Epithelial cell of esophagus (primary cell): ENCODE measurements at regions not wholly inside any gene's neighbourhood (a gene's known extent, or its start where the extent isn't known, plus 50 kb on each side); places are given as distances from the start of the nearest gene placed in this dataset.

Source experiments
- DNase-seq: peaks from one replicate; pipeline ENCODE4 v3.0.0; 2010; ENCODE audit warnings: low read depth
- H3K4me3 ChIP-seq: 2 replicates; pipeline ENCODE4 v1.5.1; 2011; ENCODE audit warnings: mild to moderate bottlenecking, low read length, control low read depth
- TF ChIP-seq, protein P1 (sequence below): IDR thresholded peaks from 2 replicates; pipeline ENCODE4 v1.5.1; 2011; ENCODE audit warnings: low read depth, mild to moderate bottlenecking, low read length, control low read depth, inconsistent platforms; ENCODE audit not compliant: insufficient read depth; ENCODE audit errors: missing control alignments

DNA sequence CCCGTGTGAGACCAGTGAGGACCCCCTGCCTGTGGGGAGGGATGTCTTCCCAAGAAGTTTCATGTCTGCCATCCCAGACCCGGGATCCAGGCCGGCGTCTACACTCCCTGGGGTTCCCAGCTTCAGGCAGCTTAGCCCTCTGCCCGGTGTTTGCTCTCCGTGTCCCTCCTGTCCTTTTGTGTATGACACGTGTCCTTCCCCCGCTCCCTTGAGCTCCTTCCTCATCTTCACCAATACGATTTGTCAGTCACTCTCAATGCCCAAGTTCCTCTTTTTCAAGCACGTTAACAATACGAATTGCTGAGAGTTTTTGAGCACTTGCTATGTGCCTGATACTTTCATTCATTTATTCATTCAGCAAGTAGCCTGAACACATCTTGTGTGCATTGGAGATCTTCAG, 115.6 kb upstream of the PTPN1 start:
- no peak overlapping the region for H3K4me3 ChIP-seq
- TF ChIP-seq, protein P1, sequence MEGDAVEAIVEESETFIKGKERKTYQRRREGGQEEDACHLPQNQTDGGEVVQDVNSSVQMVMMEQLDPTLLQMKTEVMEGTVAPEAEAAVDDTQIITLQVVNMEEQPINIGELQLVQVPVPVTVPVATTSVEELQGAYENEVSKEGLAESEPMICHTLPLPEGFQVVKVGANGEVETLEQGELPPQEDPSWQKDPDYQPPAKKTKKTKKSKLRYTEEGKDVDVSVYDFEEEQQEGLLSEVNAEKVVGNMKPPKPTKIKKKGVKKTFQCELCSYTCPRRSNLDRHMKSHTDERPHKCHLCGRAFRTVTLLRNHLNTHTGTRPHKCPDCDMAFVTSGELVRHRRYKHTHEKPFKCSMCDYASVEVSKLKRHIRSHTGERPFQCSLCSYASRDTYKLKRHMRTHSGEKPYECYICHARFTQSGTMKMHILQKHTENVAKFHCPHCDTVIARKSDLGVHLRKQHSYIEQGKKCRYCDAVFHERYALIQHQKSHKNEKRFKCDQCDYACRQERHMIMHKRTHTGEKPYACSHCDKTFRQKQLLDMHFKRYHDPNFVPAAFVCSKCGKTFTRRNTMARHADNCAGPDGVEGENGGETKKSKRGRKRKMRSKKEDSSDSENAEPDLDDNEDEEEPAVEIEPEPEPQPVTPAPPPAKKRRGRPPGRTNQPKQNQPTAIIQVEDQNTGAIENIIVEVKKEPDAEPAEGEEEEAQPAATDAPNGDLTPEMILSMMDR, result no peak
- DNase-seq, result no peak

DNA sequence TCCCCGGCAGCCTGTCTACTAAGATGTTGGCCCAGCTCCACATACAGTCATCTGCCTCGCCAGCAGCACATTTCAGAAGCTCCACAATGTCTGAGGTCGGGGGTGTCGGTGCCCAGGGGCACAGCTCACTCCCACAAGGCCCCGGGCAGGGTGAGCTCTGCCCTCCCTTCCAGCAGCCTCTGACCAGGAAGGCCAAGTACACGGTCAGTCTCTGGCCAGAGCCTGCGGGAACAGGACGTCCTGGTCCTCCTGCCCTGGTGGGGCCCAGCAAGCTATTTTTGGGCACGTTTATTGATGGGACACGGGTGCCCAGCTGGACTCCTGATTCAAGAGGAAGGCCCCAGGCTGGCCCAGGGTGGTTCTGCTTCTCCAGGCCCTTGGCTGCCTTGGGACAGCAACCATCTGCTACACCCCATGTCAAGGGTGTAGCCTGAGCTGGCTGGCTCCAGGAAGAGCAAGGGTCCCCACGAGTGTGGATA, 114.9 kb upstream of the PTPN1 start:
- no peak overlapping the region for H3K4me3 ChIP-seq
- TF ChIP-seq, protein P1, result no peak
- DNase-seq, result peak; percentile 14

DNA sequence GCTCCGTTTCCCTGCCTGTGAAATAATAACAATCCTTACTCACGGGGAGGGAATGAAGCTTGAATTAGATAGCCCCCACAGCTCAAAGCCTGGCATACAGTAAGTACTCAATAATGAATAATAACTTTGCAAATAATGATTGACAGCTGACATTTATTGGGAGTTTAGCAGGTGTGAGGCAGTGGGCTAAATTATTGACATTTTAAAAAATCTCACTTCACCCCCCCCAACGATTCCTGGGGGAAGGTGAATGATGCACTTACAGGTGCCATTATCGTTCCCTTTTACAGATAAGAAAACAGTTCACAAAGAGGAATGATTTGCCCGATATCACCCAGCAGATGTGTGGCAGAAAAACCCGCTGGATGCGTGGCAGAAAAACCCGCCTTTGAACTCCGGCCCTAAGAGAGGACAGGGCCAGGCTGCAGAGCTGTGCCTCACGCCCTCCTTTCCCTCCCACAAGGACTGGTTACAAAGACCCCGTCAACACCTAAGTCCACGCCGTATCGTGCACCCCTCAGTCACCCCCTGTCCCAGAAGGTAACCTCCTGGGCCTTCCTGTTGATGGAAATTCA, 114.2 kb upstream of the PTPN1 start:
- no peak overlapping the region for H3K4me3 ChIP-seq
- no peak for DNase-seq
- TF ChIP-seq, protein P1, result no peak

DNA sequence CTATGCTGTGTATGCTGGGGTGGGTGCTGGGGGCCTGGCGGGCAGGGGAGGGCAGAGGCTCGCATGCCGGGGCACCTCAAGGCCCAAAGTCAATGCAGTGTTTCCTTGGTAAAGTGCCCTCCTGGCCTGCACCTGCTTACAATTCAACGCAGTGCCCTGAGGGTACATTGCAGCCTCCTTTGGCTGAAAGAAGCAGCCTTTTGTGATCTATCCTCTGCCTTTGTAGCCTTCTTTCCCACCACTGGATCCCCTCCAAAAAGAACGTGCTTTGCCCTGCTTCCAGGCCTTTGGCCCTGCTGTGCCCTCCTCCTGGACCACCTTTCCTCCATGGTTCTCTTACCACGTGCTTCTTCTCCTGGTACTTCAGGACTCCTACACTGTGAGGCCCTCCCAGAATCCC, 113.6 kb upstream of the PTPN1 start:
- TF ChIP-seq, protein P1, result no peak

DNA sequence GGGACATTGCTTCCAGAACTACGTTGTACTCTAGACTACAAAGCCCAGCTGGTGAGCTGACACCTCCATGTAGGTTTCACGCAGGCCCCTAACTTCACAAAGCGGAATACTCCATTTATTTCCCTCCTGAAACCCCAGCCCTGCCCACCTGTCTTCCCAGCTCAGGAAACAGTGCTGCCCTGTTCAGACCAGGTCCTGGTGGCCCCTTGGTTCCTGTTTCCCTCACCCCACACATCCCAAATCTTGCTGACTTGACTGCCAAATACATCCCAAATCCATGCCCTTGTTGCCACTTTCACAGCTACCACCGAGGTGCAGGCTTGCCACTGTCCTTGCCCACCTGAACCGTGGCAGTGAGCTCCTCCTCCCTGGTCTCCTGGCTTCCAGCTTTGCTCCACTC, 113.1 kb upstream of the PTPN1 start:
- H3K4me3 ChIP-seq, result no peak overlapping the region
- DNase-seq, result no peak
- TF ChIP-seq, protein P1, result no peak

More for the DNA sequence above, 113.6 kb upstream of the PTPN1 start:
- no peak overlapping the region for H3K4me3 ChIP-seq
- no peak for DNase-seq

DNA sequence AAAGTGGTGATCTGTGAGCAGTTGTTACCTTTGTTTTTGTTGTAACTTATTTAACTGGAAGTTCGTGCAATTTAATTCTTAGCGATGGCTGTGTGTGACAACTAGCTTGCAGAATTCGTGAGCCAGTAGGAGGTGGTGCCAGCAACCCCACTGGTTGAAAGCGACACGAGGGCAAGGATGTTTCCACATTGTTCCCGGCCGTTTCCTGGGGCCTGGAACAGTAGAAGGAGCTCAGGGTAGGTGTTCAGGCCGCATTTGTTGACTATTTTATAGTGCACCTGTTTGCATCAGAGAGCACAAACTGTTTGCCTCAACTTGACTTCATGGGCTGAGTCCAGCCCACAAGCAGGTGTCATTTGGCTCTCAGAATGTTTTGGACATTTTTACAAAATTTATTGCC, 112.1 kb upstream of the PTPN1 start:
- no peak for DNase-seq
- no peak overlapping the region for H3K4me3 ChIP-seq
- TF ChIP-seq, protein P1, result no peak

DNA sequence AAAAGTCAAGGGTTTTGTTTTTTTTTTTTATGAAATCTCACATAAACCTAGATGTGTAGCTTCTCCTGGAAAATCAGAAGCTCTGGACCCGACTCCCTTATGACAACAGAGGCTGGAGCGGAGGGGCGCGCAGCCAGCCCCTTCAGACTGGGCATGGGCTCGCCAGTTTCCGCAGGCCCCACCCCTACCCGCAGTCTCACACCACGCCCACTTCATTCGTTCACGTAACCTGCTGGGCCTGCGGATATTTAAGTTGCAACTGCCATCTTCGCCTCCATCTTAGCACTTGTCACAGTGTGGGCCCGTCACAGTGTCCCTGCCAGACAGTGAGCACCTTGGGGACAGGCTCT, 111.7 kb upstream of the PTPN1 start:
- no peak for DNase-seq
- no peak overlapping the region for H3K4me3 ChIP-seq
- TF ChIP-seq, protein P1, result no peak
